Esophagus squamous epithelium (tissue), 4 donors: ENCODE measurements at regions not wholly inside any gene's neighbourhood (a gene's known extent, or its start where the extent isn't known, plus 50 kb on each side); places are given as distances from the start of the nearest gene placed in this dataset.

Experiments
- CTCF ChIP-seq, 6 experiments: fragments of 450-650 bp in 4 of 6; fragments of 200-600 bp in 2 of 6; sonication (generic) in 2 of 6; IDR thresholded peaks; one replicate each; pipeline ENCODE4 v1.5.1; 2016 to 2019; ENCODE audit warnings: antibody characterized with exemption in 6 of 6, mild to moderate bottlenecking in 4 of 6, moderate library complexity in 4 of 6
- POLR2A ChIP-seq, 4 donors: fragments of 450-650 bp; IDR thresholded peaks; one replicate each; pipeline ENCODE4 v1.6.1; 2017; ENCODE audit warnings: antibody characterized with exemption in 4 of 4, mild to moderate bottlenecking in 4 of 4, moderate library complexity in 3 of 4

GRCh38 chr12:92389466-92389865 is 243.8 kb upstream of the BTG1 start:
- TF ChIP-seq POLR2A (IDR thresholded peaks at IDR 0.05) (no peak), CTCF (IDR thresholded peaks at IDR 0.05) (no peak)
